ENCODE measurements at regions not wholly inside any gene's neighbourhood (a gene's known extent, or its start where the extent isn't known, plus 50 kb on each side); places are given as distances from the start of the nearest gene placed in this dataset.

- no peak for TF ChIP-seq CTCF (IDR thresholded peaks at IDR 0.05; ENCODE audit: low read length)
- no peak for TF ChIP-seq EZH2phosphoT487 (IDR thresholded peaks at IDR 0.05; ENCODE audit: low read length)
- TF ChIP-seq EZH2 (optimal IDR thresholded peaks at IDR 0.05; ENCODE audit: low read depth, low read length) = no peak
Observed at GRCh38 chr20:50395914-50396488, 114.2 kb upstream of the PTPN1 start.
